ENCODE measurements at regions not wholly inside any gene's neighbourhood (a gene's known extent, or its start where the extent isn't known, plus 50 kb on each side); places are given as distances from the start of the nearest gene placed in this dataset.

- Mint-ChIP-seq H3K36me3 (no peaks in the 10 kb centered on the region), H3K4me1 (no peaks in the 10 kb centered on the region), H3K27me3 (peaks cover 0 to 8% (median 0%) of the 10 kb centered on the region in 5 donors), H3K4me3 (no peak overlapping the region), H3K9me3 (peaks cover 0 to 12% (median 3%) of the 10 kb centered on the region in 11 donors), H3K27ac (no peak overlapping the region)
- no peak for DNase-seq
- ATAC-seq: no peak
- ChIA-PET POLR2A (no interaction called here), CTCF (no interaction called here)
- no peaks in the 10 kb centered on the region for H3K36me3 ChIP-seq (ENCODE audit: control insufficient read depth in 2 of 3, insufficient read depth in 3 of 3, low read length in 3 of 3)
- intact Hi-C loops (cut with micrococcal nuclease): no loop called here
- H3K27me3 ChIP-seq (ENCODE audit: control insufficient read depth in 2 of 2, insufficient read depth in 2 of 2, low read length in 2 of 2): no peaks in the 10 kb centered on the region
- no peak overlapping the region for H3K4me3 ChIP-seq (ENCODE audit: low read length)
- H3K9me3 ChIP-seq (ENCODE audit: control insufficient read depth in 2 of 3, low read length in 3 of 3): no peaks in the 10 kb centered on the region
- no peak overlapping the region for H3K27ac ChIP-seq (ENCODE audit: low read depth, low read length)
- H3K4me1 ChIP-seq (ENCODE audit: control insufficient read depth in 2 of 2, insufficient read depth in 2 of 2, low read length in 2 of 2): no peaks in the 10 kb centered on the region
These were observed 111.1 kb upstream of the GPR149 start for GRCh38 chr3:154540950-154541604.

GRCh38 chr3:154538566-154539360 lies 108.8 kb upstream of the GPR149 start:
- Histone ChIP-seq H3K4me1 (ENCODE audit: control insufficient read depth in 2 of 2, insufficient read depth in 2 of 2, low read length in 2 of 2) (no peaks in the 10 kb centered on the region), H3K27me3 (ENCODE audit: control insufficient read depth in 2 of 2, insufficient read depth in 2 of 2, low read length in 2 of 2) (no peaks in the 10 kb centered on the region), H3K36me3 (ENCODE audit: control insufficient read depth in 2 of 3, insufficient read depth in 3 of 3, low read length in 3 of 3) (no peaks in the 10 kb centered on the region), H3K27ac (ENCODE audit: low read depth, low read length) (no peak overlapping the region), H3K9me3 (ENCODE audit: control insufficient read depth in 2 of 3, low read length in 3 of 3) (no peaks in the 10 kb centered on the region), H3K4me3 (ENCODE audit: low read length) (no peak overlapping the region)
- intact Hi-C loops (cut with micrococcal nuclease): no loop called here
- no peak for DNase-seq
- CTCF ChIA-PET: no interaction called here
- Mint-ChIP-seq H3K4me3 (no peak overlapping the region), H3K27ac (no peak overlapping the region), H3K9me3 (peaks cover 0 to 22% (median 4%) of the 10 kb centered on the region in 11 donors), H3K36me3 (no peaks in the 10 kb centered on the region), H3K27me3 (peaks cover 0 to 9% (median 0%) of the 10 kb centered on the region in 5 donors), H3K4me1 (no peaks in the 10 kb centered on the region)
- no peak for ATAC-seq
- POLR2A ChIA-PET: no interaction called here

- ATAC-seq: no peak
- Mint-ChIP-seq H3K4me1 (no peaks in the 10 kb centered on the region), H3K27ac (no peak overlapping the region), H3K9me3 (peaks cover 0 to 22% (median 4%) of the 10 kb centered on the region in 11 donors), H3K36me3 (no peaks in the 10 kb centered on the region), H3K4me3 (no peak overlapping the region), H3K27me3 (peaks cover 0 to 9% (median 0%) of the 10 kb centered on the region in 5 donors)
- ChIA-PET POLR2A (interaction anchor here (0.7 kb wide), 1 partner anchor 9 kb away, joined by 3 read pairs; no protein-coding TSS in a partner anchor), CTCF (no interaction called here)
- Histone ChIP-seq H3K9me3 (ENCODE audit: control insufficient read depth in 2 of 3, low read length in 3 of 3) (no peaks in the 10 kb centered on the region), H3K27ac (ENCODE audit: low read depth, low read length) (no peak overlapping the region), H3K36me3 (ENCODE audit: control insufficient read depth in 2 of 3, insufficient read depth in 3 of 3, low read length in 3 of 3) (no peaks in the 10 kb centered on the region), H3K27me3 (ENCODE audit: control insufficient read depth in 2 of 2, insufficient read depth in 2 of 2, low read length in 2 of 2) (no peaks in the 10 kb centered on the region), H3K4me1 (ENCODE audit: control insufficient read depth in 2 of 2, insufficient read depth in 2 of 2, low read length in 2 of 2) (no peaks in the 10 kb centered on the region), H3K4me3 (ENCODE audit: low read length) (no peak overlapping the region)
- intact Hi-C loops (cut with micrococcal nuclease): no loop called here
- no peak for DNase-seq
These were observed 106.8 kb upstream of the GPR149 start for GRCh38 chr3:154536751-154537150.

DNA sequence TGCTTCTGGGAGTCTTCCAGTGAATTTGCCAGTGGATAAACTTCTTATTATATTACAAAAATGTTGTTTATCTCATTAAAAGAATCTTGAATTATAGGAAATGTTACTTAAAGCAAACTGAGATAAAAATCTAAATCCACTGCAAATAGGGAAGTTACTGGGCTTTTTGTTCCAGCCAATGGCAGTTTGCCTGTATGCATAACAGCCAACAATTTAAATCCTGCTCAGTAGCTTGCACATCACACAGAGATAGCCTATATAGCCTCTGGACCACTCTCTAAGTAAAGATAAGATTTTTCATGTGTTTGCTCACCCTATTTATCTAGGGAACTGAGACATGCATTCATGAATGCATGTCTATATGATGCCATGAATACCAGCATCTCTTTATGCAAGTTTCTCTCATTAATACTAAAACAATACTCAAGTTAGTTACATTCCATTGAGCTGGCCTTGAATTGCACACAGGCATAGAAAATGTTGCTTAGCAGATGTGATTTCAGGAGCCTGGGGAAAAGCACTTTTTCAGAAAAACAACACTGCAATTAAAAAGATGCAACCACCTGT lies 92.1 kb upstream of the GPR149 start:
- no peaks in the 10 kb centered on the region for H3K27me3 Mint-ChIP-seq
- no peak overlapping the region for H3K4me3 ChIP-seq (ENCODE audit: low read length)
- ChIA-PET POLR2A (no interaction called here), CTCF (no interaction called here)
- no peak overlapping the region for H3K4me3 Mint-ChIP-seq
- H3K27ac ChIP-seq (ENCODE audit: low read depth, low read length): no peak overlapping the region
- H3K9me3 ChIP-seq (ENCODE audit: control insufficient read depth in 2 of 3, low read length in 3 of 3): no peaks in the 10 kb centered on the region
- no peaks in the 10 kb centered on the region for H3K36me3 Mint-ChIP-seq
- no peak for DNase-seq
- no peaks in the 10 kb centered on the region for H3K4me1 ChIP-seq (ENCODE audit: control insufficient read depth in 2 of 2, insufficient read depth in 2 of 2, low read length in 2 of 2)
- no peaks in the 10 kb centered on the region for H3K36me3 ChIP-seq (ENCODE audit: control insufficient read depth in 2 of 3, insufficient read depth in 3 of 3, low read length in 3 of 3)
- ATAC-seq: no peak
- H3K27me3 ChIP-seq (ENCODE audit: control insufficient read depth in 2 of 2, insufficient read depth in 2 of 2, low read length in 2 of 2): no peaks in the 10 kb centered on the region
- H3K9me3 Mint-ChIP-seq: peaks cover 0 to 8% (median 0%) of the 10 kb centered on the region in 11 donors
- intact Hi-C loops (cut with micrococcal nuclease): no loop called here
- H3K4me1 Mint-ChIP-seq: no peaks in the 10 kb centered on the region
- H3K27ac Mint-ChIP-seq: no peak overlapping the region

- POLR2A ChIA-PET: no interaction called here
- CTCF ChIA-PET: no interaction called here
- no peaks in the 10 kb centered on the region for H3K27me3 Mint-ChIP-seq
- intact Hi-C loops (cut with micrococcal nuclease): no loop called here
- Histone ChIP-seq H3K27ac (ENCODE audit: low read depth, low read length) (no peak overlapping the region), H3K4me3 (ENCODE audit: low read length) (no peak overlapping the region), H3K36me3 (ENCODE audit: control insufficient read depth in 2 of 3, insufficient read depth in 3 of 3, low read length in 3 of 3) (no peaks in the 10 kb centered on the region), H3K9me3 (ENCODE audit: control insufficient read depth in 2 of 3, low read length in 3 of 3) (no peaks in the 10 kb centered on the region), H3K4me1 (ENCODE audit: control insufficient read depth in 2 of 2, insufficient read depth in 2 of 2, low read length in 2 of 2) (no peaks in the 10 kb centered on the region), H3K27me3 (ENCODE audit: control insufficient read depth in 2 of 2, insufficient read depth in 2 of 2, low read length in 2 of 2) (no peaks in the 10 kb centered on the region)
- H3K27ac Mint-ChIP-seq: no peak overlapping the region
- DNase-seq: no peak
- no peaks in the 10 kb centered on the region for H3K4me1 Mint-ChIP-seq
- peaks cover 0 to 14% (median 0%) of the 10 kb centered on the region in 11 donors for H3K9me3 Mint-ChIP-seq
- no peak overlapping the region for H3K4me3 Mint-ChIP-seq
- H3K36me3 Mint-ChIP-seq: no peaks in the 10 kb centered on the region
- no peak for ATAC-seq
These were observed 87.4 kb upstream of the GPR149 start for GRCh38 chr3:154517404-154517803.

GRCh38 chr3:154515921-154516320 lies 85.9 kb upstream of the GPR149 start:
- Mint-ChIP-seq H3K27me3 (no peaks in the 10 kb centered on the region), H3K27ac (no peak overlapping the region), H3K4me3 (no peak overlapping the region), H3K9me3 (peaks cover 0 to 14% (median 1%) of the 10 kb centered on the region in 11 donors), H3K4me1 (no peaks in the 10 kb centered on the region), H3K36me3 (peaks cover 0 to 3% (median 0%) of the 10 kb centered on the region in 5 donors)
- H3K36me3 ChIP-seq (ENCODE audit: control insufficient read depth in 2 of 3, insufficient read depth in 3 of 3, low read length in 3 of 3): no peaks in the 10 kb centered on the region
- intact Hi-C loops (cut with micrococcal nuclease): no loop called here
- no peaks in the 10 kb centered on the region for H3K4me1 ChIP-seq (ENCODE audit: control insufficient read depth in 2 of 2, insufficient read depth in 2 of 2, low read length in 2 of 2)
- CTCF ChIA-PET: no interaction called here
- no peak overlapping the region for H3K27ac ChIP-seq (ENCODE audit: low read depth, low read length)
- no peaks in the 10 kb centered on the region for H3K9me3 ChIP-seq (ENCODE audit: control insufficient read depth in 2 of 3, low read length in 3 of 3)
- POLR2A ChIA-PET: no interaction called here
- H3K27me3 ChIP-seq (ENCODE audit: control insufficient read depth in 2 of 2, insufficient read depth in 2 of 2, low read length in 2 of 2): no peaks in the 10 kb centered on the region
- no peak overlapping the region for H3K4me3 ChIP-seq (ENCODE audit: low read length)
- no peak for ATAC-seq
- DNase-seq: no peak
